BE2C (cell line): ENCODE measurements at regions not wholly inside any gene's neighbourhood (a gene's known extent, or its start where the extent isn't known, plus 50 kb on each side); places are given as distances from the start of the nearest gene placed in this dataset.
A peak's percentile ranks its signal among the peaks of the same experiment; 100 is the strongest.

Experiments used
- DNase-seq: peaks from one replicate; pipeline ENCODE4 v3.0.0-alpha.2; 2020
- H3K27me3 ChIP-seq: fragments of 250-450 bp; sonication (Bioruptor Pico); 2 replicates; pipeline ENCODE4 v1.5.1; 2020; ENCODE audit warnings: mild to moderate bottlenecking
- H3K36me3 ChIP-seq: fragments of 250-450 bp; sonication (Bioruptor Pico); 2 replicates; pipeline ENCODE4 v1.5.1; 2020; ENCODE audit warnings: mild to moderate bottlenecking
- H3K4me1 ChIP-seq: fragments of 250-450 bp; sonication (Bioruptor Pico); 2 replicates; pipeline ENCODE4 v1.5.1; 2020
- H3K4me3 ChIP-seq: 2 replicates; pipeline ENCODE4 v1.5.1; 2011; ENCODE audit warnings: low read depth, low read length
- H3K9me3 ChIP-seq: fragments of 250-450 bp; sonication (Bioruptor Pico); 2 replicates; pipeline ENCODE4 v1.5.1; 2020
- CTCF ChIP-seq: IDR thresholded peaks from 2 replicates; pipeline ENCODE4 v1.5.1; 2012; ENCODE audit warnings: mild to moderate bottlenecking, low read depth, low read length

DNA sequence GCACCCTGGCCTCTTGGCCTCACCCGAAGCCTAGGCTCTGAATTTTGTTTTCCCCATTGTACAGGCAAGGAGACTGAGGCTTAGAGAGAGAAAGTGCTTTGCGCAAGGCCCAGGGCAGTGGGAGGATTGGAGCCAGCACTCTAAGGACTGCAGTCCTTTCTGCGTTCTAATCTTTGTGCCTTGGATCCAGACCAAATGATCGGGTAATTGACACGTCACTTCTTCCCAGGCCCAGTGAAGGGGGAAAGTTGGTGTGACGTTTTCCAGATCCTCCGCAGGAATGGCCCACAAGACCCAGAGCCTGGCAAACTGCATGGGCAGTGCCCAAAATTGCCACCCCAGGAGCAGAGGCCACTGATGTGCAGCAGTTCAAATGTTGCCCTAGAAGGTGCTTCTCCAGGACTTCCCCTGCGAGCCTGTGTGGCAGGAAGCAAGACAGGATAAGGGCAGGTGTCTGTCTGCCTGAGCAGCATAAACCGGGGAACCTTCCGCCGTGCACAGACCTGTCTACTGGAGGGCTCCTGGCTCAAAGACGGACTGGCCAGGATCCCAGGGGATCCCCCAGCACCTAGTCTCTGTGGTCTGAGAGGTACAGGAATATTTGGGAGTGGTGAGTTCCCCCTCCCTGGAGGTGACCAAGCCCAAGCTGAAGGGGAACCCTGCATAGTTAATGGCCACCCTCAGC, 194.5 kb upstream of the TLE3 start:
- H3K9me3 ChIP-seq: no peaks in the 10 kb centered on the region; the same call in 1 of the 2 replicates
- H3K4me1 ChIP-seq: peaks cover 36% of the 10 kb centered on the region
- DNase-seq: peak; percentile 48
- H3K4me3 ChIP-seq: no peak overlapping the region
- TF ChIP-seq CTCF: no peak
- H3K27me3 ChIP-seq: no peaks in the 10 kb centered on the region
- no peaks in the 10 kb centered on the region for H3K36me3 ChIP-seq

DNA sequence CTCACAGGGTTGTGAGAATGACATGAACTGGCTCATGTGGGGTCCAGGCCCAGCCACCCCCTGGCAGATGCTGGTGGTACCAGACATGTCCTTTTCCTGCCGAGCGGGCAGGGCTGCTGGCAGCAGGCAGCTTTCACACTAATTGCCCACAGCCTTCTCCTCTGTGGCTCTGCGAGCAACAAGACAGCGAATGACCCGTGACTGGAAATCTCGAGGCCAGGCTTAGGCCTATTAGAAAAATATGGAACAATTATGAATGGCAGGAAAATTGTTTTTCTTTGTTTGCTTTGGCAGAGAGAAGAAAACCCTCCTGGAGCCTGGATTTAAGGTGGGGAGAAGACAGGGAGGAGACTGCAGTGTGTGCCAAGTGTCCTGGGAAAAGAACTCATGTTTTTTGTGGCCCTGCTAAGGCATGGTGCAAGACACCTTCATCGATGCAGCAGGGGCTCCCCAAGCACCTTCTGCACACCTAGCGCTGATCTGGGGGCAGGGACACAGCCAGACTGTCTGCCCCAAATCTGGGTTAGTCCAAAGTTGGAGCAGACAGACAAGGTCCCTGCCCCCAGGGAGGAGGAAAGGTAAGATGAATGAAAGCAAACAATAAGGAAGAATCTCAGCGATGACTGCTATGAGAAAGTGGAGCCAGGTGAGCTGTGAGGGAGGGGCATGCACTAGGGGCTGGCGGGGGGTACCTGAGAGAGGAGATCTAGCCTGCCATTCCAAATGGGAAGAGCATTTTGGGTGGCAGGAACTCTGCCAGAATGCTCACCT, 193.8 kb upstream of the TLE3 start:
- Histone ChIP-seq H3K4me3 (no peak overlapping the region), H3K9me3 (no peaks in the 10 kb centered on the region; the same call in 1 of the 2 replicates), H3K36me3 (no peaks in the 10 kb centered on the region), H3K4me1 (peaks cover 38% of the 10 kb centered on the region), H3K27me3 (no peaks in the 10 kb centered on the region)
- peak; percentile 57 for DNase-seq
- TF ChIP-seq CTCF: no peak

DNA sequence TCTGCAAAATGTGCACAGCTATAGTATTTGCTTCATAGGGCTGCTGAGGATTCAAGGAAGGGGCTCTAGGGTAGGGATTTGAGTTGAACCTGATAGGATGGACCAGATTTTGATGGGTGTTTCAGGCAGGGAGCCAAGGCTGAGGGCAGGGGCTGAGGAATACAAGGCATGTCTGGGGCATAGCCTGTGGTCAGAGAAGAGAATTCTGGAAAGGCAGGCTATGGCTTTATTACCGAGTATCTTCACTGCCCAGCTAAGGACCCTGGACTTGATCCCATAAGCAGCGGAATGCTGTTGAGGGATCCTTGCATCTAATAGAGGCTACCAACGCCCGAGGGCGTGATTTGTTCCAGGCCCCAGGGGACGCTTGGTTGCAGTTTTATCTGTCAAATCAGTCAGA, 193.0 kb upstream of the TLE3 start:
- DNase-seq: no peak
- TF ChIP-seq CTCF: no peak
- H3K27me3 ChIP-seq: no peaks in the 10 kb centered on the region
- H3K4me3 ChIP-seq: no peak overlapping the region
- no peaks in the 10 kb centered on the region for H3K36me3 ChIP-seq
- H3K4me1 ChIP-seq: peaks cover 43% of the 10 kb centered on the region
- H3K9me3 ChIP-seq: no peaks in the 10 kb centered on the region; the same call in 1 of the 2 replicates

- H3K4me3 ChIP-seq: no peak overlapping the region
- TF ChIP-seq CTCF: no peak
- peaks cover 54% of the 10 kb centered on the region for H3K4me1 ChIP-seq
- no peaks in the 10 kb centered on the region for H3K27me3 ChIP-seq
- no peaks in the 10 kb centered on the region; the same call in 1 of the 2 replicates for H3K9me3 ChIP-seq
- no peaks in the 10 kb centered on the region for H3K36me3 ChIP-seq
- no peak for DNase-seq
These were observed 191.7 kb upstream of the TLE3 start for GRCh38 chr15:70289191-70289955.

DNA sequence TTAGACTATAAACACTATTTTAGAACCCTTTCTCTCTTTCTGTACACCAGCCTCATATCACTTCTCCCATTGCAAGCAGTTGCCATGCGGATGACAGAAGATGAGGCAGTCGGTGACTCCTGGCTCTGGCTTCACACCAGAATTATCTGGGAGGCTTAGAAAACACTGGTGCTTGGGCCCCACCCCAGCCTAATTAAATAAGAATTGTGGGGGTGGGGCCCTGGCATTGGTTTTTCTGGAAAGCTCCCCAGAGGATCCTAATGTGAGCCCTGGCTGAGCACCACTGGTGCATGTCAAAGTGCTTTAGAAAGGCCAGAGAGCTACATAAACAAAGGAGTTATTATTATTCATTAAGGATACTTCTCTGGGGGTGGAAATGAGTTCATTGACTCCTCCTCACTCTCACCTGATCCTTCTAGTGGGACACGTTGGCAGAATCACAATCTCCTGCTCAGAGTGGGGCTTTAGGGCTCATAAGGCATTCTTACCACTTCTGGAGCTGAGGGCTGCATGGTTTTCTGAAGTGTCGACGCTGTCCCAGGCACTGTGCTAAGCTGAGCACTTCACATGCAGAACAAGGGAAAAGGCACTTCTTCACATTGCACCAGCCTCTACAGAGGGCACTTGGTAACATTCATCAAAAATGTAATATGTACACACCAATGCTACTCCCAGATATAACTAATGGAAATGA, 188.5 kb upstream of the TLE3 start:
- 0 out of 2 replicates have a peak overlapping the region, but pooled peaks have one; percentile 10 for H3K4me3 ChIP-seq
- peak; percentile 79 for DNase-seq
- H3K9me3 ChIP-seq: no peaks in the 10 kb centered on the region; the same call in 1 of the 2 replicates
- H3K4me1 ChIP-seq: peaks cover 35% of the 10 kb centered on the region
- no peaks in the 10 kb centered on the region for H3K27me3 ChIP-seq
- H3K36me3 ChIP-seq: no peaks in the 10 kb centered on the region
- TF ChIP-seq CTCF: no peak
